ENCODE measurements at regions not wholly inside any gene's neighbourhood (a gene's known extent, or its start where the extent isn't known, plus 50 kb on each side); places are given as distances from the start of the nearest gene placed in this dataset.

- no peak overlapping the region for H3K4me3 ChIP-seq (ENCODE audit: low read length)
- H3K9me3 ChIP-seq (ENCODE audit: control insufficient read depth, insufficient read depth, low read length), result no peaks in the 10 kb centered on the region
- H4K20me1 ChIP-seq (ENCODE audit: control insufficient read depth, insufficient read depth, low read depth, low read length), result no peaks in the 10 kb centered on the region
- no peaks in the 10 kb centered on the region for H3F3A ChIP-seq (ENCODE audit: control insufficient read depth, insufficient read depth)
- H3K27me3 ChIP-seq (ENCODE audit: control insufficient read depth, low read length), result no peaks in the 10 kb centered on the region
- no peak for TF ChIP-seq CTCF (IDR thresholded peaks at IDR 0.05; ENCODE audit: low read depth, low read length, poor library complexity, severe bottlenecking)
- no peak for TF ChIP-seq EZH2phosphoT487 (IDR thresholded peaks at IDR 0.05; ENCODE audit: borderline replicate concordance, low read length)
- H3K36me3 ChIP-seq (ENCODE audit: control insufficient read depth, low read length), result no peaks in the 10 kb centered on the region
- no peaks in the 10 kb centered on the region for H3K4me1 ChIP-seq (ENCODE audit: control insufficient read depth, low read length)
- H3K9me2 ChIP-seq (replicated peaks; ENCODE audit: control insufficient read depth, low read length), result no peaks in the 10 kb centered on the region
- no peak overlapping the region for H3K4me2 ChIP-seq (ENCODE audit: low read length)
- H3K79me2 ChIP-seq (ENCODE audit: control insufficient read depth, low read length), result no peaks in the 10 kb centered on the region
- no peak overlapping the region for H3K27ac ChIP-seq (ENCODE audit: low read depth, low read length)
Observed at GRCh38 chr12:73065913-73066312, 793.7 kb downstream of the TRHDE start.

- no peaks in the 10 kb centered on the region for H3K9me3 ChIP-seq (ENCODE audit: control insufficient read depth, insufficient read depth, low read length)
- H3K36me3 ChIP-seq (ENCODE audit: control insufficient read depth, low read length), result no peaks in the 10 kb centered on the region
- H3K27ac ChIP-seq (ENCODE audit: low read depth, low read length), result no peak overlapping the region
- no peaks in the 10 kb centered on the region for H4K20me1 ChIP-seq (ENCODE audit: control insufficient read depth, insufficient read depth, low read depth, low read length)
- no peaks in the 10 kb centered on the region for H3F3A ChIP-seq (ENCODE audit: control insufficient read depth, insufficient read depth)
- no peak overlapping the region for H3K4me2 ChIP-seq (ENCODE audit: low read length)
- no peaks in the 10 kb centered on the region for H3K9me2 ChIP-seq (replicated peaks; ENCODE audit: control insufficient read depth, low read length)
- TF ChIP-seq CTCF (IDR thresholded peaks at IDR 0.05; ENCODE audit: low read depth, low read length, poor library complexity, severe bottlenecking) (no peak), EZH2phosphoT487 (IDR thresholded peaks at IDR 0.05; ENCODE audit: borderline replicate concordance, low read length) (no peak)
- no peaks in the 10 kb centered on the region for H3K4me1 ChIP-seq (ENCODE audit: control insufficient read depth, low read length)
- no peaks in the 10 kb centered on the region for H3K27me3 ChIP-seq (ENCODE audit: control insufficient read depth, low read length)
- no peaks in the 10 kb centered on the region for H3K79me2 ChIP-seq (ENCODE audit: control insufficient read depth, low read length)
- H3K4me3 ChIP-seq (ENCODE audit: low read length), result no peak overlapping the region
Observed at GRCh38 chr12:73067616-73068015, 795.4 kb downstream of the TRHDE start.

- Histone ChIP-seq H3K36me3 (ENCODE audit: control insufficient read depth, low read length) (no peaks in the 10 kb centered on the region), H3K27me3 (ENCODE audit: control insufficient read depth, low read length) (no peaks in the 10 kb centered on the region), H3K9me3 (ENCODE audit: control insufficient read depth, insufficient read depth, low read length) (no peaks in the 10 kb centered on the region; the same call in 1 of the 2 replicates), H3K27ac (ENCODE audit: low read depth, low read length) (no peak overlapping the region), H3K4me1 (ENCODE audit: control insufficient read depth, low read length) (no peaks in the 10 kb centered on the region), H3F3A (ENCODE audit: control insufficient read depth, insufficient read depth) (no peaks in the 10 kb centered on the region), H3K4me2 (ENCODE audit: low read length) (no peak overlapping the region), H4K20me1 (ENCODE audit: control insufficient read depth, insufficient read depth, low read depth, low read length) (no peaks in the 10 kb centered on the region), H3K9me2 (replicated peaks; ENCODE audit: control insufficient read depth, low read length) (no peaks in the 10 kb centered on the region), H3K4me3 (ENCODE audit: low read length) (no peak overlapping the region), H3K79me2 (ENCODE audit: control insufficient read depth, low read length) (no peaks in the 10 kb centered on the region)
- TF ChIP-seq CTCF (IDR thresholded peaks at IDR 0.05; ENCODE audit: low read depth, low read length, poor library complexity, severe bottlenecking) (no peak), EZH2phosphoT487 (IDR thresholded peaks at IDR 0.05; ENCODE audit: borderline replicate concordance, low read length) (no peak)
Observed at GRCh38 chr12:73072214-73072613, 800.0 kb downstream of the TRHDE start.

- no peaks in the 10 kb centered on the region for H3K79me2 ChIP-seq (ENCODE audit: control insufficient read depth, low read length)
- TF ChIP-seq CTCF (IDR thresholded peaks at IDR 0.05; ENCODE audit: low read depth, low read length, poor library complexity, severe bottlenecking) (no peak), EZH2phosphoT487 (IDR thresholded peaks at IDR 0.05; ENCODE audit: borderline replicate concordance, low read length) (no peak)
Observed at GRCh38 chr12:73076760-73077159, 804.6 kb downstream of the TRHDE start.

More at GRCh38 chr12:73076760-73077159, 804.6 kb downstream of the TRHDE start:
- H3F3A ChIP-seq (ENCODE audit: control insufficient read depth, insufficient read depth), result no peaks in the 10 kb centered on the region
- H3K9me3 ChIP-seq (ENCODE audit: control insufficient read depth, insufficient read depth, low read length), result no peaks in the 10 kb centered on the region; the same call in 1 of the 2 replicates
- no peaks in the 10 kb centered on the region for H3K9me2 ChIP-seq (replicated peaks; ENCODE audit: control insufficient read depth, low read length)
- no peaks in the 10 kb centered on the region for H3K36me3 ChIP-seq (ENCODE audit: control insufficient read depth, low read length)
- no peak overlapping the region for H3K4me3 ChIP-seq (ENCODE audit: low read length)
- H3K4me2 ChIP-seq (ENCODE audit: low read length), result no peak overlapping the region
- H4K20me1 ChIP-seq (ENCODE audit: control insufficient read depth, insufficient read depth, low read depth, low read length), result no peaks in the 10 kb centered on the region
- no peaks in the 10 kb centered on the region for H3K4me1 ChIP-seq (ENCODE audit: control insufficient read depth, low read length)
- H3K27me3 ChIP-seq (ENCODE audit: control insufficient read depth, low read length), result no peaks in the 10 kb centered on the region
- H3K27ac ChIP-seq (ENCODE audit: low read depth, low read length), result no peak overlapping the region

Measured in DOHH2 (cell line).